ENCODE measurements at regions not wholly inside any gene's neighbourhood (a gene's known extent, or its start where the extent isn't known, plus 50 kb on each side); places are given as distances from the start of the nearest gene placed in this dataset.

DNA sequence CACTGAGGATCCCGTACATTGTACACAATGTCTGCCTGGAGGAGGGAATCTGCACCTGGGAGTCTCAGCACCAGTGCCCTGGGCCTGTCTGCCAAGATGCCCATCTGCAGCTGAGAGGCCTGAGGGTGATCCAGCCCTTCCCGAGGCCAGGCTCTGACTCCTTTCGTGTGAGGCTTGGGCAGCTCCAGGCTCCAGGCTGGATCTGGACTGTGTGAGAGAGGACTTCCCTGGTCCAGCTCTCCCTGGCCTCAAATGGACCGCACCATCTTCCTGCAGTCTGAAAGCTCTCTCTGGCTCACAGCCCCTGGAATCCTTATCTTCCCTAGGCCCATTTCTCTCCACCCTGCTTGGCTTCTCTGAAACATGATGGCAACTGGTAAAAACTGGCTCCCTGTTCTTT lies 324.6 kb downstream of the DYSF start:
- no peak for DNase-seq (ENCODE audit: low spot score)
- no peaks in the 10 kb centered on the region for H3K9me3 ChIP-seq (ENCODE audit: low read depth)
- H3K4me2 ChIP-seq, result no peak overlapping the region
- Mint-ChIP-seq H3K4me3 (no peak overlapping the region), H3K27ac (no peak overlapping the region), H3K36me3 (no peaks in the 10 kb centered on the region), H3K27me3 (ENCODE audit: insufficient read depth, low read depth) (peaks cover 6% of the 10 kb centered on the region), H3K9me3 (no peaks in the 10 kb centered on the region), H3K4me1 (no peaks in the 10 kb centered on the region)
- H3K27ac ChIP-seq, result no peak overlapping the region
- no peaks in the 10 kb centered on the region for H3K79me2 ChIP-seq (ENCODE audit: low read depth)
- H3K36me3 ChIP-seq, result no peaks in the 10 kb centered on the region
- no peaks in the 10 kb centered on the region for H4K20me1 ChIP-seq (ENCODE audit: low read depth)
- H3K9ac ChIP-seq, result no peak overlapping the region
- no peaks in the 10 kb centered on the region for H3K27me3 ChIP-seq
- no peak overlapping the region for H2AFZ ChIP-seq (replicated peaks)
- H3F3A ChIP-seq (ENCODE audit: low read depth), result no peaks in the 10 kb centered on the region
- TF ChIP-seq EZH2 (IDR thresholded peaks at IDR 0.05) (no peak), EZH2phosphoT487 (IDR thresholded peaks at IDR 0.05) (no peak)
- TF ChIP-seq, protein P1, sequence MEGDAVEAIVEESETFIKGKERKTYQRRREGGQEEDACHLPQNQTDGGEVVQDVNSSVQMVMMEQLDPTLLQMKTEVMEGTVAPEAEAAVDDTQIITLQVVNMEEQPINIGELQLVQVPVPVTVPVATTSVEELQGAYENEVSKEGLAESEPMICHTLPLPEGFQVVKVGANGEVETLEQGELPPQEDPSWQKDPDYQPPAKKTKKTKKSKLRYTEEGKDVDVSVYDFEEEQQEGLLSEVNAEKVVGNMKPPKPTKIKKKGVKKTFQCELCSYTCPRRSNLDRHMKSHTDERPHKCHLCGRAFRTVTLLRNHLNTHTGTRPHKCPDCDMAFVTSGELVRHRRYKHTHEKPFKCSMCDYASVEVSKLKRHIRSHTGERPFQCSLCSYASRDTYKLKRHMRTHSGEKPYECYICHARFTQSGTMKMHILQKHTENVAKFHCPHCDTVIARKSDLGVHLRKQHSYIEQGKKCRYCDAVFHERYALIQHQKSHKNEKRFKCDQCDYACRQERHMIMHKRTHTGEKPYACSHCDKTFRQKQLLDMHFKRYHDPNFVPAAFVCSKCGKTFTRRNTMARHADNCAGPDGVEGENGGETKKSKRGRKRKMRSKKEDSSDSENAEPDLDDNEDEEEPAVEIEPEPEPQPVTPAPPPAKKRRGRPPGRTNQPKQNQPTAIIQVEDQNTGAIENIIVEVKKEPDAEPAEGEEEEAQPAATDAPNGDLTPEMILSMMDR (IDR thresholded peaks at IDR 0.05), result no peak
- H3K4me1 ChIP-seq, result no peaks in the 10 kb centered on the region
- no peak overlapping the region for H3K4me3 ChIP-seq

DNA sequence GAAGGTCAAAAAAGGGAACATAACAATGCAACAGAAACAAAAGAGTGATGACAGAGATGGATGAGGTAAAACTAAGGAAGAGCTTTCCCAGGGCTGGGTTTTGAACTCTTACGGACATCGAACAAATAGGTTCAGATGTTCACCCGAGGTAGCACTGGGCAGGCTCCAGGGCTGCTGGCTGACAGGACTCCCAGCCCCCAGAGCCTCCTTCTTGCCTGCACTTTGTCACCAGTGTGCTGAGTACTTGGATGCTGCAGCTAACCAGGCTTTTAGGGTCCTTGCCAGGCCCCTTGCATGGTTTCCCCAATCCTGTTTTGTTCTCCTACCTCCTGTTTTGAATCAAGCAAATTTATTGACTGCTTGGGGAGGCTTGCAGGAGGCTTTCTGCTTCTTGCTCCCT lies 322.9 kb downstream of the DYSF start:
- Histone ChIP-seq H3K79me2 (ENCODE audit: low read depth) (no peaks in the 10 kb centered on the region), H3F3A (ENCODE audit: low read depth) (no peaks in the 10 kb centered on the region), H3K9ac (no peak overlapping the region), H3K4me2 (no peak overlapping the region), H3K36me3 (no peaks in the 10 kb centered on the region), H3K9me3 (ENCODE audit: low read depth) (no peaks in the 10 kb centered on the region), H3K4me3 (no peak overlapping the region), H2AFZ (replicated peaks) (no peak overlapping the region), H3K4me1 (no peaks in the 10 kb centered on the region), H4K20me1 (ENCODE audit: low read depth) (no peaks in the 10 kb centered on the region), H3K27ac (no peak overlapping the region), H3K27me3 (no peaks in the 10 kb centered on the region)
- no peak for DNase-seq (ENCODE audit: low spot score)
- Mint-ChIP-seq H3K4me1 (no peaks in the 10 kb centered on the region), H3K36me3 (no peaks in the 10 kb centered on the region), H3K27ac (no peak overlapping the region), H3K4me3 (no peak overlapping the region), H3K27me3 (ENCODE audit: insufficient read depth, low read depth) (peaks cover 4% of the 10 kb centered on the region), H3K9me3 (no peaks in the 10 kb centered on the region)
- TF ChIP-seq, protein P1 (IDR thresholded peaks at IDR 0.05), result no peak
- TF ChIP-seq EZH2 (IDR thresholded peaks at IDR 0.05) (no peak), EZH2phosphoT487 (IDR thresholded peaks at IDR 0.05) (no peak)

DNA sequence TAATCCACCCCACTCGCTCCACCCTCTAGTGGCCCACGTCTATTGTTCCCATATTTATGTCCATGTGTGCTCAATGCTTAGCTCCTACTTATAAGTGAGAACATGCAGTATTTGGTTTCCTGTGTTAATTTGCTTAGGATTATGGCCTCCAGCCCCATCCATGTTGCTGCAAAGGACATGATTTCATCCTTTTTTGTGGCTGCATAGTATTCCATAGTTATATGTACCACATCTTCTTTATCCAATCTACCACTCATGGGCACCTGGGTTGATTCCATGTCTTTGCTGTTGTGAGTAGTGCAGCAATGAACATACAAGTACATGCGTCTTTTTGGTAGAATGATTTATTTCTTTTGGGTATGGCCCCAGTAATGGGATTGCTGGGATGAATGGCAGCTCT lies 319.9 kb downstream of the DYSF start:
- peaks cover 9% of the 10 kb centered on the region for H3K9me3 Mint-ChIP-seq
- H3K4me2 ChIP-seq, result no peak overlapping the region
- H3K4me1 Mint-ChIP-seq, result no peaks in the 10 kb centered on the region
- no peaks in the 10 kb centered on the region for H3K79me2 ChIP-seq (ENCODE audit: low read depth)
- H3K27me3 ChIP-seq, result no peaks in the 10 kb centered on the region
- no peaks in the 10 kb centered on the region for H3K36me3 ChIP-seq
- H2AFZ ChIP-seq (replicated peaks), result no peak overlapping the region
- no peaks in the 10 kb centered on the region for H3K4me1 ChIP-seq
- H3K9me3 ChIP-seq (ENCODE audit: low read depth), result no peaks in the 10 kb centered on the region
- H3K9ac ChIP-seq, result no peak overlapping the region
- H3K4me3 ChIP-seq, result no peak overlapping the region
- no peak for TF ChIP-seq EZH2 (IDR thresholded peaks at IDR 0.05)
- no peak for TF ChIP-seq EZH2phosphoT487 (IDR thresholded peaks at IDR 0.05)
- TF ChIP-seq, protein P1 (IDR thresholded peaks at IDR 0.05), result no peak
- H3K36me3 Mint-ChIP-seq, result no peaks in the 10 kb centered on the region
- no peaks in the 10 kb centered on the region for H4K20me1 ChIP-seq (ENCODE audit: low read depth)
- H3K4me3 Mint-ChIP-seq, result no peak overlapping the region
- H3K27ac Mint-ChIP-seq, result no peak overlapping the region
- H3F3A ChIP-seq (ENCODE audit: low read depth), result peaks cover 14% of the 10 kb centered on the region
- no peak for DNase-seq (ENCODE audit: low spot score)
- H3K27me3 Mint-ChIP-seq (ENCODE audit: insufficient read depth, low read depth), result no peaks in the 10 kb centered on the region
- H3K27ac ChIP-seq, result no peak overlapping the region

Data from neural progenitor cell (in vitro differentiated cells).